ENCODE measurements at regions not wholly inside any gene's neighbourhood (a gene's known extent, or its start where the extent isn't known, plus 50 kb on each side); places are given as distances from the start of the nearest gene placed in this dataset.

DNA sequence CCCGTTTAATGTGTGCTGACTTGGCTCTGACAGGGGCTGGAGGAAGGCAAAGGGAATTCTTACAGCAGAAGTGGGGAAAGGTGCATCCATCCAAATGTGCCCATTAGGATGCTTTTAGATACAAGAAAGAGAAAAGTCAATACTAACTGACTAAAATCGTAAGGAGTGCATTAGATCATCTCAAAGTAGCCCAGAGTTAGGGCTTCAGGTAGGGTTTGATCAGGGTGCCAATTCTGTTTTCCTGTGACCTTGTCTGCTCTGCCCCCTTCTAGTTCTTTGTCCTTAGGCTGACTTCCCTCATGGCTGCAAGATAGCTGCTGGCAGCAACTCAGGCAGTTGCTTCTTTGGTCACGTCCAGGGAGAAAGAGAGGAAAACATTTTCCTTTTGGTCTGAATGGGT is 240.8 kb downstream of the CDC5L start:
- DNase-seq (no peak), ATAC-seq (no peak)
- H3K36me3 ChIP-seq: no peaks in the 10 kb centered on the region
- no peak overlapping the region for H3K4me3 ChIP-seq
- H3K4me1 ChIP-seq: no peaks in the 10 kb centered on the region
- no peak for TF ChIP-seq CTCF (IDR thresholded peaks at IDR 0.05)
- no peaks in the 10 kb centered on the region for H3K9me3 ChIP-seq
- peaks cover 0 to 12% of the 10 kb centered on the region in 2 donors for H3K27me3 ChIP-seq
- no peak overlapping the region for H3K27ac ChIP-seq
- intact Hi-C loops (cut with DNase I): no loop called here

GRCh38 chr6:44629636-44630035 is 242.1 kb downstream of the CDC5L start:
- no peak overlapping the region for H3K27ac ChIP-seq
- TF ChIP-seq CTCF (IDR thresholded peaks at IDR 0.05): no peak
- H3K4me1 ChIP-seq: no peaks in the 10 kb centered on the region
- no peaks in the 10 kb centered on the region for H3K9me3 ChIP-seq
- intact Hi-C loops (cut with DNase I): loop anchor here in 1 of 2 donors (10.0 kb wide), 1 partner anchor 1295 kb away; no protein-coding TSS in a partner anchor
- DNase-seq (no peak), ATAC-seq (no peak)
- H3K4me3 ChIP-seq: no peak overlapping the region
- H3K36me3 ChIP-seq: no peaks in the 10 kb centered on the region
- H3K27me3 ChIP-seq: peaks cover 0 to 12% of the 10 kb centered on the region in 2 donors

DNA sequence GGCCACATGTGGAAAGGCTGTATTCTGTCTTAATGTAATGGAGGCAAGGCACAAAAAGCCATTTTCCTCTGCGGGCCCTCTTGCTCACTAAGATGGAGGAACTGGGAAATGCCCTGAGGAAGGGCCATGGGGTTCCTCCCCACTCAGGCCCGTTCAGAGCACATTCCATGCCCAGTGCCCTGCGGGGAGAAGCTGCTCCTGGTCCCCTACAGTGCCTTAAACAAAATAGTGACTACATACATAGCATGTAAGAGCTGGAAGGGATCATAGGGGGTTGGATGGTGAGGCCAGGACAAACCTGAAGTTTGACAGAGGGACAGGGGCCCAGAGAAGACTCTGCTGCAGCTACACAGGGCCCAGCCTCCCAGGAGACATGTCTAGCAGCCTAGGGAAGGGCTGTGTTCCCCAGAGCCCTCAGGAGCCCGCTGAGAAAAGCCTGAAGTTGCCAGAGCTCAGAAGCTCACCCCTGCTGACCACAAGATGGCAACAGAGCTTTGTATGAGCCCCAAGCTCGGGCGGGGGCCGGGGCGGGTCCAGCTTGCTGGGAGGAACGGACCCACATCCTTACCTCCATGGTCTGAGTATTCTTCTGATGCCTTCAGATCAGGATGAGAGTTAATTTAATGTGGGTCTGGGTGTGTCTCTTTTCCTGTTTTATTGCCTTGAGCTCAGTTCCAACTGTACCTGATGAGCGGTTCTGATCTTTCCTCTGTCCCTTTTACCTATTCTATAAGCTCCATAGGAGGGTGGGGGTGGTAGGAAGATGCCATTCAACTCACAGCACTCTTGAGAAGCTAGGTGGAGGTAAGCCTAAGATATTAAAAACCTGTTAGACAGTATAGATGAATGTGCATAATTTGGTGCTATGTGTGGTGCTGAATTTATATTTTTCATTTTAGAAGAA is 242.9 kb downstream of the CDC5L start:
- Histone ChIP-seq H3K27ac (no peak overlapping the region), H3K36me3 (no peaks in the 10 kb centered on the region), H3K9me3 (no peaks in the 10 kb centered on the region), H3K27me3 (peaks cover 0 to 12% of the 10 kb centered on the region in 2 donors), H3K4me3 (no peak overlapping the region), H3K4me1 (no peaks in the 10 kb centered on the region)
- peak in 1 of 2 donors; percentile 27 for TF ChIP-seq CTCF (IDR thresholded peaks at IDR 0.05)
- DNase-seq: peak in 2 of 4 donors; percentile 42 to 78
- ATAC-seq: peak; percentile 63
- intact Hi-C loops (cut with DNase I): loop anchor here in 1 of 2 donors (10.0 kb wide), 1 partner anchor 1294 kb away; no protein-coding TSS in a partner anchor

GRCh38 chr6:44631968-44632367 is 244.5 kb downstream of the CDC5L start:
- no peak for TF ChIP-seq CTCF (IDR thresholded peaks at IDR 0.05)
- no peak for ATAC-seq
- no peaks in the 10 kb centered on the region for H3K9me3 ChIP-seq
- no peaks in the 10 kb centered on the region for H3K36me3 ChIP-seq
- peaks cover 0 to 12% of the 10 kb centered on the region in 2 donors for H3K27me3 ChIP-seq
- no peak overlapping the region for H3K27ac ChIP-seq
- H3K4me1 ChIP-seq: no peaks in the 10 kb centered on the region
- no peak overlapping the region for H3K4me3 ChIP-seq
- DNase-seq: no peak
- intact Hi-C loops (cut with DNase I): loop anchor here in 1 of 2 donors (10.0 kb wide), 1 partner anchor 1293 kb away; no protein-coding TSS in a partner anchor

DNA sequence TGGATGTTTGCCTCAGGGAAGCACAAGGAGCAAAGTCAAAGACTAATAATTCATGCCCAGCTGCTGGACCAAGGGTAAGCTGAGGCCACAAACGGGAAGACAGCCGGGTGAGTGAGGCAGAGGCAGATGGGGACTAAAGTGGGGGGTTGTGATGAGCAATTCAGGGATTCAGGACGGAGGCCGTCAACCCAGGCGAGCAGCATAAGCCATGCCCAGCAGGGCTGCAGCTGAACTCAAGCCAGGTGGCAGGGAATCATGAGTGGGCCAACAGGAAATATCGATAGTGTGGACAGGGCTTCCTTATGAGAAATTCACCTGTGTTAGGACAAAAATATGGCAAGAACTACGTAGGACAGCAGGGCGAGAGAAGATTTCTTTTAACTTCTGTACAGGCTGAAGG is 246.8 kb downstream of the CDC5L start:
- H3K27ac ChIP-seq: no peak overlapping the region
- DNase-seq: no peak
- TF ChIP-seq CTCF (IDR thresholded peaks at IDR 0.05): no peak
- no peak overlapping the region for H3K4me3 ChIP-seq
- intact Hi-C loops (cut with DNase I): loop anchor here in 1 of 2 donors (10.0 kb wide), 1 partner anchor 1290 kb away; no protein-coding TSS in a partner anchor
- H3K4me1 ChIP-seq: no peaks in the 10 kb centered on the region
- ATAC-seq: no peak
- H3K9me3 ChIP-seq: no peaks in the 10 kb centered on the region
- H3K27me3 ChIP-seq: peaks cover 0 to 12% of the 10 kb centered on the region in 2 donors
- no peaks in the 10 kb centered on the region for H3K36me3 ChIP-seq
